K562 (cell line): ENCODE measurements at regions not wholly inside any gene's neighbourhood (a gene's known extent, or its start where the extent isn't known, plus 50 kb on each side); places are given as distances from the start of the nearest gene placed in this dataset.

Experiments
- ATAC-seq: fragments of 200-7000 bp; cut with Tn5 transposase; 3 replicates; pipeline ENCODE4 v1.9.1; 2020; ENCODE audit warnings: moderate library complexity
- BruUV-seq: library from RNA; stranded (reverse); fragments of 400-500 nt; replicated peaks from 2 replicates; lab custom pipeline; 2021; lab: Mats Ljungman, UMichigan
- CTCF ChIA-PET: fragments of 300-600 bp; formaldehyde crosslinking; extraction: SDS; loops from one replicate; lab custom pipeline; 2021; ENCODE audit warnings: low intra/inter-chr PET ratio; lab: Yijun Ruan, JAX
- POLR2A ChIA-PET: fragments of 300-600, 350-650 bp; sonication (Branson Sonifier 250); formaldehyde crosslinking; extraction: SDS; loops from one replicate; lab custom pipeline; 2021; ENCODE audit warnings: antibody characterized with exemption, inconsistent platforms; lab: Yijun Ruan, JAX
- DNase-seq, 4 experiments: peaks; one replicate each; pipeline versions ENCODE4 v3.0.0 to v3.0.0-alpha.2; 2011 to 2018; ENCODE audit warnings: low spot score in 3 of 4, mixed read lengths in 3 of 4; ENCODE audit errors: extremely low read depth in 1 of 4
- FAIRE-seq: peaks from 2 replicates; lab custom pipeline; 2011; peaks lifted over from hg19 to GRCh38; lab: Jason Lieb, UNC
- H2AFZ ChIP-seq: 2 replicates; pipeline ENCODE4 v1.6.0; 2011; ENCODE audit warnings: low read depth, low read length, control low read depth, inconsistent platforms
- H3K27ac ChIP-seq: fragments of 200-600 bp; 3 replicates; pipeline ENCODE4 v1.8.0; 2011; ENCODE audit warnings: low read depth, mild to moderate bottlenecking, control low read depth, inconsistent platforms, low read length, moderate library complexity, mixed read lengths; ENCODE audit errors: extremely low read depth
- H3K27me3 ChIP-seq, 2 experiments: fragments of 300-600 bp in 1 of 2; 2 replicates in 1 of 2; 3 replicates in 1 of 2; pipeline versions ENCODE4 v1.6.0 to v1.8.0; 2011; ENCODE audit warnings: inconsistent platforms in 2 of 2, low read length in 2 of 2, mild to moderate bottlenecking in 1 of 2, mixed read lengths in 1 of 2, moderate library complexity in 1 of 2; ENCODE audit not compliant: control insufficient read depth in 2 of 2, insufficient read depth in 2 of 2
- H3K36me3 ChIP-seq: fragments of 300-600 bp; 3 replicates; pipeline ENCODE4 v1.8.0; 2011; ENCODE audit warnings: mild to moderate bottlenecking, low read length, inconsistent platforms; ENCODE audit not compliant: control insufficient read depth, insufficient read depth
- H3K4me1 ChIP-seq, 2 experiments: fragments of 200-600 bp in 1 of 2; replicated peaks in 1 of 2; 2 replicates in 1 of 2; 3 replicates in 1 of 2; pipeline versions ENCODE4 v1.5.1 to v1.8.0; 2011; ENCODE audit warnings: inconsistent platforms in 2 of 2, low read length in 2 of 2, mild to moderate bottlenecking in 1 of 2, mixed read lengths in 1 of 2, moderate library complexity in 1 of 2; ENCODE audit not compliant: control insufficient read depth in 2 of 2, insufficient read depth in 2 of 2
- H3K4me2 ChIP-seq: 2 replicates; pipeline ENCODE4 v1.6.1; 2011; ENCODE audit warnings: low read length, control low read depth, inconsistent platforms, mixed read lengths; ENCODE audit not compliant: insufficient read depth
- H3K4me3 ChIP-seq: fragments of 200-600 bp; sonication (generic), shearing (Covaris generic); 2 replicates; pipeline ENCODE4 v1.5.1; 2016; ENCODE audit warnings: control low read depth, inconsistent platforms
- H3K79me2 ChIP-seq: fragments of 200-600 bp; 3 replicates; pipeline ENCODE4 v1.8.0; 2011; ENCODE audit warnings: low read length, inconsistent platforms; ENCODE audit not compliant: control insufficient read depth, insufficient read depth
- H3K9ac ChIP-seq, 2 experiments: 2 replicates each; pipeline versions ENCODE4 v1.6.0 to v1.6.1; 2011; ENCODE audit warnings: low read depth in 2 of 2, low read length in 2 of 2, control low read depth in 1 of 2, inconsistent platforms in 1 of 2, mild to moderate bottlenecking in 1 of 2, mixed read lengths in 1 of 2; ENCODE audit not compliant: insufficient read depth in 1 of 2
- H3K9me1 ChIP-seq: one replicate; pipeline ENCODE4 v1.6.0; 2011; ENCODE audit warnings: inconsistent platforms, mild to moderate bottlenecking, low read length, moderate library complexity; ENCODE audit not compliant: control insufficient read depth, insufficient read depth
- H3K9me3 ChIP-seq: replicated peaks from 2 replicates; pipeline ENCODE4 v1.5.1; 2011; ENCODE audit warnings: low read depth, low read length, inconsistent platforms; ENCODE audit not compliant: control insufficient read depth, insufficient read depth
- H4K20me1 ChIP-seq: replicated peaks from 2 replicates; pipeline ENCODE4 v1.6.1; 2011; ENCODE audit warnings: low read length, inconsistent platforms, mixed read lengths; ENCODE audit not compliant: control insufficient read depth, insufficient read depth
- CREB1 ChIP-seq, 2 experiments: sonication (generic) in 1 of 2; formaldehyde crosslinking in 1 of 2; IDR thresholded peaks; 2 replicates each; pipeline versions ENCODE4 v1.6.1 to v1.8.0; 2012 to 2022; ENCODE audit warnings: inconsistent platforms in 1 of 2, mild to moderate bottlenecking in 1 of 2, missing genetic modification reagents in 1 of 2, moderate library complexity in 1 of 2
- FOXJ2 ChIP-seq: fragments of 200-800 bp; sonication (Bioruptor generic); IDR thresholded peaks from 2 replicates; pipeline ENCODE4 v1.6.1; 2016; ENCODE audit warnings: missing genetic modification characterization, missing compliant biosample characterization
- HCFC1 ChIP-seq: IDR thresholded peaks from 2 replicates; pipeline ENCODE4 v1.6.1; 2012; ENCODE audit warnings: low read depth, low read length, improper control_type of control experiment
- SAFB ChIP-seq: fragments of 200-400 bp; formaldehyde crosslinking; IDR thresholded peaks from 2 replicates; pipeline ENCODE4 v1.6.1; 2017; ENCODE audit warnings: low read depth, low read length, borderline replicate concordance
- in situ Hi-C: fragments of 300-500 bp; cut with MboI; formaldehyde crosslinking; loops from 4 replicates; pipeline ENCODE4 v1.15.0; 2018; ENCODE audit warnings: inconsistent platforms, mixed read lengths
- intact Hi-C: fragments of 100-400 bp; cut with micrococcal nuclease; formaldehyde crosslinking; loops from 2 replicates; pipeline ENCODE4 v1.14.2; 2022
- TF ChIP-seq, protein P1 (sequence below): fragments of 200-800 bp; sonication (Bioruptor generic); IDR thresholded peaks from 2 replicates; pipeline ENCODE4 v1.6.1; 2016; ENCODE audit warnings: missing genetic modification characterization, missing compliant biosample characterization
- TF ChIP-seq, protein P2 (sequence below): fragments of 450-650 bp; IDR thresholded peaks from 2 replicates; pipeline ENCODE4 v1.6.1; 2017; ENCODE audit warnings: mild to moderate bottlenecking, moderate library complexity

DNA sequence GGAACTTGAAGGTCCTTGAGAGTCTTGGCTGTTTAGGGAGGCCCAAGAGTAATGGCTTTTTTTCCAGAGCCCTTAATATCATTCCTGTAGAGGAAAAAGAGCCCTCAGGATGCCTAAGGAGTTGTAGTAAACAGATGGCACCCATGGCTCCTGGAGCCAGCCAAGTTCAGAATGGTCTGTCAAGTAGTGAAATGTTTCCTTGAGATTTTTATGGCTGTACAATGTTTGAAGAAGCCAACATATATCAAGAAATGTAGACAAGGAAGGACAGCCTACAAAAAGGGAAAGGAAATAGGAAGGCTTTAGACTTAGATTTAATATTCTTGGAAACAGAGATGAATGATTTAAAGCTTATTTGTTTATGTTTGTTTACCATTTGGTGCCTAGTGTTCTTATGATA is 334.8 kb downstream of the SATB1 start:
- DNase-seq (no peak), ATAC-seq (no peak), FAIRE-seq (no peak)
- H3K9ac ChIP-seq: no peak overlapping the region
- BruUV-seq: no TSS peak
- no peaks in the 10 kb centered on the region for H3K9me3 ChIP-seq
- no peaks in the 10 kb centered on the region for H3K79me2 ChIP-seq
- H4K20me1 ChIP-seq: no peaks in the 10 kb centered on the region
- H3K27me3 ChIP-seq: 0 out of 5 replicates have a peak, but pooled peaks cover 0 to 7% of the 10 kb centered on the region in 2 experiments
- no peak overlapping the region for H3K27ac ChIP-seq
- no peak overlapping the region for H3K4me2 ChIP-seq
- intact Hi-C loops (no loop called here), in situ Hi-C loops (no loop called here)
- ChIA-PET POLR2A (no interaction called here), CTCF (no interaction called here)
- no peaks in the 10 kb centered on the region for H3K36me3 ChIP-seq
- TF ChIP-seq FOXJ2 (tag) (no peak), HCFC1 (no peak), CREB1 (IDR thresholded peaks at IDR 0.05) (no peak), CREB1 (CRISPR knock-in tag; IDR thresholded peaks at IDR 0.05) (no peak), SAFB (no peak)
- TF ChIP-seq, protein P1, sequence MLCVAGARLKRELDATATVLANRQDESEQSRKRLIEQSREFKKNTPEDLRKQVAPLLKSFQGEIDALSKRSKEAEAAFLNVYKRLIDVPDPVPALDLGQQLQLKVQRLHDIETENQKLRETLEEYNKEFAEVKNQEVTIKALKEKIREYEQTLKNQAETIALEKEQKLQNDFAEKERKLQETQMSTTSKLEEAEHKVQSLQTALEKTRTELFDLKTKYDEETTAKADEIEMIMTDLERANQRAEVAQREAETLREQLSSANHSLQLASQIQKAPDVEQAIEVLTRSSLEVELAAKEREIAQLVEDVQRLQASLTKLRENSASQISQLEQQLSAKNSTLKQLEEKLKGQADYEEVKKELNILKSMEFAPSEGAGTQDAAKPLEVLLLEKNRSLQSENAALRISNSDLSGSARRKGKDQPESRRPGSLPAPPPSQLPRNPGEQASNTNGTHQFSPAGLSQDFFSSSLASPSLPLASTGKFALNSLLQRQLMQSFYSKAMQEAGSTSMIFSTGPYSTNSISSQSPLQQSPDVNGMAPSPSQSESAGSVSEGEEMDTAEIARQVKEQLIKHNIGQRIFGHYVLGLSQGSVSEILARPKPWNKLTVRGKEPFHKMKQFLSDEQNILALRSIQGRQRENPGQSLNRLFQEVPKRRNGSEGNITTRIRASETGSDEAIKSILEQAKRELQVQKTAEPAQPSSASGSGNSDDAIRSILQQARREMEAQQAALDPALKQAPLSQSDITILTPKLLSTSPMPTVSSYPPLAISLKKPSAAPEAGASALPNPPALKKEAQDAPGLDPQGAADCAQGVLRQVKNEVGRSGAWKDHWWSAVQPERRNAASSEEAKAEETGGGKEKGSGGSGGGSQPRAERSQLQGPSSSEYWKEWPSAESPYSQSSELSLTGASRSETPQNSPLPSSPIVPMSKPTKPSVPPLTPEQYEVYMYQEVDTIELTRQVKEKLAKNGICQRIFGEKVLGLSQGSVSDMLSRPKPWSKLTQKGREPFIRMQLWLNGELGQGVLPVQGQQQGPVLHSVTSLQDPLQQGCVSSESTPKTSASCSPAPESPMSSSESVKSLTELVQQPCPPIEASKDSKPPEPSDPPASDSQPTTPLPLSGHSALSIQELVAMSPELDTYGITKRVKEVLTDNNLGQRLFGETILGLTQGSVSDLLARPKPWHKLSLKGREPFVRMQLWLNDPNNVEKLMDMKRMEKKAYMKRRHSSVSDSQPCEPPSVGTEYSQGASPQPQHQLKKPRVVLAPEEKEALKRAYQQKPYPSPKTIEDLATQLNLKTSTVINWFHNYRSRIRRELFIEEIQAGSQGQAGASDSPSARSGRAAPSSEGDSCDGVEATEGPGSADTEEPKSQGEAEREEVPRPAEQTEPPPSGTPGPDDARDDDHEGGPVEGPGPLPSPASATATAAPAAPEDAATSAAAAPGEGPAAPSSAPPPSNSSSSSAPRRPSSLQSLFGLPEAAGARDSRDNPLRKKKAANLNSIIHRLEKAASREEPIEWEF: no peak
- TF ChIP-seq, protein P2, sequence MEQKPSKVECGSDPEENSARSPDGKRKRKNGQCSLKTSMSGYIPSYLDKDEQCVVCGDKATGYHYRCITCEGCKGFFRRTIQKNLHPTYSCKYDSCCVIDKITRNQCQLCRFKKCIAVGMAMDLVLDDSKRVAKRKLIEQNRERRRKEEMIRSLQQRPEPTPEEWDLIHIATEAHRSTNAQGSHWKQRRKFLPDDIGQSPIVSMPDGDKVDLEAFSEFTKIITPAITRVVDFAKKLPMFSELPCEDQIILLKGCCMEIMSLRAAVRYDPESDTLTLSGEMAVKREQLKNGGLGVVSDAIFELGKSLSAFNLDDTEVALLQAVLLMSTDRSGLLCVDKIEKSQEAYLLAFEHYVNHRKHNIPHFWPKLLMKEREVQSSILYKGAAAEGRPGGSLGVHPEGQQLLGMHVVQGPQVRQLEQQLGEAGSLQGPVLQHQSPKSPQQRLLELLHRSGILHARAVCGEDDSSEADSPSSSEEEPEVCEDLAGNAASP: no peak
- H2AFZ ChIP-seq: no peak overlapping the region
- H3K4me3 ChIP-seq: no peak overlapping the region
- H3K9me1 ChIP-seq: no peaks in the 10 kb centered on the region
- no peaks in the 10 kb centered on the region for H3K4me1 ChIP-seq
